Urothelium cell line (cell line): ENCODE measurements at regions not wholly inside any gene's neighbourhood (a gene's known extent, or its start where the extent isn't known, plus 50 kb on each side); places are given as distances from the start of the nearest gene placed in this dataset.

ENCODE experiments used
- DNase-seq: peaks from one replicate; pipeline ENCODE4 v3.0.0; 2011; ENCODE audit warnings: low spot score, mixed read lengths
- FAIRE-seq: peaks from 2 replicates; lab custom pipeline; 2011; peaks lifted over from hg19 to GRCh38; lab: Jason Lieb, UNC

DNA sequence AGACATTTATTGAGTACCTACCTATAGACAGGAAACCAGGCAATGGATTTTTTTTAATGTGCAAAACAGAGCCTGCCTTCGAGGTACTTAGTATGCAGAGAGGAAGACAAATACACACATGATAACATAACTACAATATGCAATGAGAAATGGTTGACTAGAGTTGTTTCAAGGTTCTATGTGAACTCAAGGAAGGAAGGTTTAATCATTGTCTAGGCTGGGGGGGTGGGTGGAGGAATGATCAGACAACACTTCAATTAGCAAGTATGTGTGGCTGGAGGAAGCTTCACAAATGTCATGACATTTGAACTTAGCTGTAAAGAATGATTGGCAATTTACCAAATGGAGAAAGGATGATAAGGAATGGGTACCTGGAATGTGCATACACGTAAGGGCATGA lies 985.3 kb downstream of the FLRT2 start:
- DNase-seq: no peak
- no peak for FAIRE-seq

DNA sequence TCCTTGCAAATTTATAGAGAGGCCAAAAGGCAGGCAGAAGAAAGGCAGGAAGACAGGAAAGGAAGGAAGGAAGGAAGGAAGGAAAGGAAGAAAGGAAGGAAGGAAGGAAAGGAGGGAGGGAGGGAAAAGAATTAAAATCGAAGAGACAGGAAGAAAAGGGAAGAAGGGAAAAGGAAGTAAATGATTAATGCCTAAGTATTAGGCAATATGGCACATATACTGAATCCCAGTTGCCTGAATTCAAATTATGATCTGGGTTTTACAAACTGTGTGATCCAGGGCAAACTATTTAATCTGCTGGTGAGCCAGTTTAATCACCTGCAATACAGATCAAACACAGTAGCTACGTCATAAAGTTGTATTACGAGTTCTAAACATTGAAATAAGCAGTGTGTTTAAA lies 983.6 kb downstream of the FLRT2 start:
- DNase-seq: no peak
- FAIRE-seq: no peak

DNA sequence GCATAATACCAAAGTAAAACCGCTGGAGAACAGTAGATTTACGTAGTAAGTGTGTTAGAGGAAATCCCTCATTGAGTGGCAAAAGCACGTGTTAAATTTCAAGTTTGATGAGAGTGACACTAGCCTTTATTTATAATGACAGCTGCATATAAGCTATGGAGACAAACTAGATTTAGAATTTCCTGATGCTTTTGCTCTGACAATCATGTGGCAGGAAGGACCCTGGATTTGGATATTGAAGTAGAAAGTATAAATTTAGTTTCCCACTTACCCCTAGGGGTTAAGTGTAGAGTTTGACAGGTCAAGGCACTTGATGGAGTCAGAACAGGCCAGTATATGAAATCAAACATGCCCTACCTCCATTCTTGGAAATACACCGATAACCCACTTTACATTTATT lies 983.1 kb downstream of the FLRT2 start:
- FAIRE-seq (no peak), DNase-seq (no peak)

DNA sequence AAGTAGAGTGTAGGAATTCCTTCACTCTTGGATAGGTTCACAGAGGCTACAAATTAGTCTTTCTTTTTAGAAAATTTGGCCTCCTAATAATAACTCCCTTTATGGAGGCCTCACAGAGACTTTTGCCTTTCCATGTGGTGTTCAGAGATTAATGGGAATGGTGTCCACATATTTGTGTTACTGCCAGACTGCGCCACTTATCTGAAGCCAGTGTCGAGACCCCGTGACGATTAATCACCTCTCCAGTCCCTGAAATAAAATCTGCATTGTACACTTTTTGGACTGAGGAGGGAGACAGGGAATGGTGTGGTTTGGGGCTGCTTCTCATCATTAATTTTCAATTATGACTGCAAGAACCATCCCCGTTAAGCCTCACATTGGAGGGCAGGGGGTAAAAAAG lies 980.5 kb downstream of the FLRT2 start:
- FAIRE-seq (no peak), DNase-seq (no peak)

DNA sequence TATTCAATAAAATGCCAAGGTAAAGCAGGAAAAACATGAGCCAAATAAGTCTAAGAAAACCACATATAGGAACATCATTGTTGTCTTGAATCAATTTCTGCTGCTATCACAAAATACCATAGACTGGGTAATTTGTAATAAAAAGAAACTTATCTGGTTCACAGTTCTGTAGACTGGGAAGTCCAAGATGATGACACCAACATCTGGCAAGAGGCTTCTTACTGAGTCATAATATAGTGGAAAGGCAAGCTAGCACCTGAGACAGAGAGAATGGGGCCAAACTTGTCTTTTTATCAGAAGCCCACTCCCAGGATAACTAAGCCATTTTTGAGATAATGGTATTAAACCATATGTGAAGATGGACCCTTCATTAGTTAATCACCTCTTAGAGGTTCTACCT lies 975.9 kb downstream of the FLRT2 start:
- DNase-seq: no peak
- FAIRE-seq: no peak

DNA sequence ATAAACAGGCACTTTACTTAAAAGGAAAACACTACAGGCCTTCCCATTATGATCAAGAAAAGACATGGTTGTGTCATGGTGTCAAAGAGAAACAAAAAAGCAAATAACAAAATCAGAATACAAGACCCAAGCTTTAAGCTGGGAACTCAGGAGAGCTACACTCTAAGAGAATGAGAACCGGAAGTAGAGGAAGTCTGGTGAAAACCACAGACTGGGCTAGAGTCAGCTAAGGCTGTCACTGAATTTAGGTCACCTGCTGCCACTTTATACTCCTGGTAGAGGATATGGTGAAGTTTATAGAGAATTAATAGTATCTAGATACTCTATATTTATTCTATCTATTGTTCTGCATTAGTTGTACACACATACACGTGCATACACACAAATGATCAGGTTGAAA lies 971.7 kb downstream of the FLRT2 start:
- FAIRE-seq (no peak), DNase-seq (no peak)

DNA sequence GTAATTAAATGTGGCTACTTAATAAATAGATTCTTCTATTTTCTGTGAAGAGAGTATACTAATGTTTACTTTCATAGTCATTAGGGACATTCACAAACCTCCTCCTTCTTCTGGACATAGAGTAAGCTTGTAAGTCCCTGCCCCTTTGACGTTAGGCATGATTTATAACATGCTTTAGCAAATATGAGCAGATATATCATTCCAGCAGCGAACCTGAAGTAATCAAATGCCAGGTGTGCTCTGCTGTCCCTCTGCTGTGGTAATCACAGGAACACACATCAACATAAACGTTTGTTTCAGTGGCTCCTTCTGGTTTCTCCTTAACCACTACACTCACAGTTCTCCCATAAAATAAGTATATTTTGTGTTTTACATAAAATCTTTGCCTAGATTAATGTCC lies 961.8 kb downstream of the FLRT2 start:
- DNase-seq (no peak), FAIRE-seq (no peak)

DNA sequence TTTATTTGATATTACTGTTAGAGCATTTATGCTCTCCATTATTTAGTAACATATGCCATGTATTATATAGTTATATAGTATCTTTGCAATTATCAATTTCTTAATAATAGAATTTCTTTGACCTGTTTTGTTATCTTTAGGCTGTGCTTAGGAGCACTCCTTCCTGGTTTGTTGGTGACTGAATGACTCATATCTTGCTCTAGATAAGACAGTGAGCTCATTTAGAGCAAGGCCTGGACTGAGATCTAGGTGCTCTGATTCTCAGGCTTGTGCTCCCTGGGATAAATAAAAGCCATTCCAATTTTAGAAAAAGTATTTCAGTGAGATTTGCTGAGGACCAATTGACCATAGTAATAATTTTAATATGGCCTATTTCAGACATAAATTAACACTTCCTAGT lies 951.2 kb downstream of the FLRT2 start:
- DNase-seq (peak; percentile 14), FAIRE-seq (no peak)

DNA sequence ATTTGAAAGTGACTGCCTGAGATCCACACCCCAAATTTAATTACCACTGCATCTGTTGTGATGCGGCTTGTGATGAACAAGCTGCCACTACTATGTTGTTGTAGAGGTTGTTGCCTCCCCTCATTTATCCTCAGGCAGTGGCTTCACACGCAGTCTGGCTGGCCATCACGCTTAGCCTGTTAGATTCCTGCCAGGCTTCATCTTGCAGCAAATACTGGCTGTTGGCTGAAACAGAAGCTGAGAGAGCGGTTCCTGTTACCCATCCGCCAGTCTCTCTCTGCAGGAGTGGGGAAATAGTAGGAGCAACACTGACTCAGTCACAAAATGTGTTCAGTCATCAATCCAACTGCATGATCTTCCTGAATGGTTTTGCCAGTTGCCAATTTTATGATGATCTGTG lies 934.4 kb downstream of the FLRT2 start:
- DNase-seq (no peak), FAIRE-seq (no peak)

DNA sequence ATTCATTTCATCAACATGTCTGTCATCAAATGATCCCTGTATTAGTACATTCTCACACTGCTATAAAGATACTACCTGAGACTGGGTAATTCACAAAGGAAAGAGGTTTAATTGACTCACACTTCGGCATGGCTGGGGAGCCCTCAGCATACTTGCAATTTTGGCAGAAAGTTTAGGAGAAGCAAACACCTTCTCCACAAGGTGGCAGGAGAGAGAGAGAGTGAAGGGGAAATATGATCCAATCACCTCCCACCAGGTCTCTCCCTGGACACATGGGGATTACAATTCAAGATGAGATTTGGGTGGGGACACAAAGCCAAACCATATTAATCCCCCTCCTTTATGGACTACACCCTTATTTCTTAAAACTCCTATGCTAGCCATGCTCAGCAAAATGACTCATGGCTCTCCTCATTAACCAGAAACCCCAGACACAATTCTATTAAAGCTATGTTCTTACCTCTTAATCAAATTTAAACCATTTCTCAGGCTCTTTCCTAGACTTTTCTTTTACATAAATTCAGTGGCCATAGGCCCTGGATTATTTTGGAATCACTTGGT lies 932.3 kb downstream of the FLRT2 start:
- FAIRE-seq: no peak
- DNase-seq: no peak

DNA sequence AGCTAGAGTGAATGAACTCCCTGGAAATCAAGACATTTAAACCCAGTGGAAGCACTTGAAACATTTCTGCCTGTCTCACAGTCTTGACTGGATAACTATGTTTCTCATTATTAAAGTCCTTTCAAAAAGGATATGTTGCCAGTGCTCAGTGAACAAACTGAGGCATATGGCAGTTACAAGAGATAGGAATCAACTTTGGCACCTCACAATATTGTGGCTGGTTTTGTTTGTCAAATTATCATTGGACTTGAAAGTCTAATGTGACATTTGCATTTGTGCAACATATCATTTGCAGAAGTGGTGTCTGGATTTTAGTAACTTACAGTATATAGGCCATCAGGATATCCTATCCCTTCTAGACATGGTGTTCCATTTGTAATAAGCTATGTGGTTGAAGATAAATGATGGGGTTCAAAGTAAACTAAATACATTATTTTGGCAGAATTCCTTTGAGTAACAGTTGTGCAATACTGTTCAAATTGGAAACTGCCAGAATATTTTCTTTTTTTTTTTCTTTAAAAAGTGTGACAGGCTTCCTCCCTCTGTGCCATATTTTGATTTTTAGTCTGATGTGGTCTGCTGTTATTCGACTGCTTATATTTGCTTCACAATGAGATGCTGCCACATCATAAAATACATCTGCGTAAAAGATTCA lies 927.7 kb downstream of the FLRT2 start:
- FAIRE-seq: no peak
- no peak for DNase-seq

DNA sequence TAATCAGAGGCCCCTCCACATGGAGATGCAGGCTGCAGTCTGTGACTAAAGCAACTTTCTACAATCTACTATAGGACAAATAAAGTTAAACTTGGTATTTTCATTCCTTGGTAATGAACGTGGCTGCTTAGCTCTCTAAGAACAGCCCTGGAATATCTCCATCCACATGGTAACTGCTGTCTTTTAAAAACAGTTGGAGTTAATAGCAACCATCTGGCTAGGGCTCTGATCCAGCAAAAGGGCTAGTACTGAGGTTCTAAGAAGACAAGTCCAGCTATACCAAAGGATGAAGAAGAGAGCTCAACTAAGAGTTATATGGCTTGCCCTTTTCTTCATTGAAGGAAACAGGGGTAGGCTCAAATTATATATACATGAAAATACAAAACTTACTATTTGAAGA lies 920.1 kb downstream of the FLRT2 start:
- FAIRE-seq: no peak
- no peak for DNase-seq

DNA sequence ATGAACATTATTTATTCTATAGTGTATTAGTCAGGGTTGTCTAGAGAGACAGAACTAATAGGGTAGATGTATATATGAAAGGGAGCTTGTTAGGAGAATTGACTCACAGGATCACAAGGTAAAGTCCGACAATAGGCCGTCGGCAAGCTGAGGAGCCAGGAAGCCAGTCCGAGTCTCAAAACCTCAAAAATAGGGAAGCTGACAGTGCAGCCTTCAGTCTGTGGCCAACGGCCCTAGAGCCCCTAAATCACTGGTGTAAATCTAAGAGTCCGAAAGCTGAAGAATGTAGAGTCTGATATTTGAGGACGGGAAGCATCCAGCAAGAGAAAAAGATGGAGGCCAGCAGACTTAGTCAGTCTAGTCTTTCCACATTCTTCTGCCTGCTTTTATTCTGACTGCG lies 912.2 kb downstream of the FLRT2 start:
- FAIRE-seq: no peak
- DNase-seq: no peak

DNA sequence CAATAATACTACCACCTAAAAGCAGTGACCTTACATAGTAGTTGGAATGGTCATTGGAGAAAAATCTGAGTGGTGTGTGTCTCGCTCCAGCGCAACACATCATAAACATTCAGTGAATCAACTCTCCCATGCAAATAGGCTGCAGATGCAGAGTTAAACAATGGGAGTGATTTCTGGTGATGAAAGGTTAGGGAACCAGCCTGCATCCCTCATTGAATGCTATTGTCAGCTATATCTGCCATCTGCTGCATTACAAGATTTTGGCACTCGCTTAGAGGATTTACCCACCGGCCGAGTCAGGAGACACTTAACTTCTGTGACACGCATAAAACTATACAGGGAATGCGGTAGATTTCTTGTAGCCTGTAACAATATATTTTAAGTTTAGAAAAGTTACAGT lies 900.9 kb downstream of the FLRT2 start:
- FAIRE-seq (no peak), DNase-seq (no peak)

DNA sequence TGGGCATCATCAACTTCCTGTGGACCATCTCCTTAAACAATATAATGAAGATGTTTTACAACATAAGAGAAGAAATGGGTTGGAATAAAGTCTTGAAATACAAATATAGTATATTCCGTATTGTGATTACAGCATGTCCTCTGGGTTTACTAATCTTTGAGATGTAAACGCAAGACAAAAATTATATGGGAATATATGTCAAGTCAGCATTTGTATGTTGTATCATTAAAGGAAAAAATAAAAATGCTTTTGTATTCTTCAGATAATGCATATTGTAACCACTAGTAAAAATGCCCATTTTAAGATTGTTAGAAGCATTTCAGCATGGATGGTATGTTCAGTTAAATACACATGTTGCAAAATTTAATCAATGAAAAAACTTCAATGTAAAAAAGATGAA lies 893.3 kb downstream of the FLRT2 start:
- no peak for FAIRE-seq

DNA sequence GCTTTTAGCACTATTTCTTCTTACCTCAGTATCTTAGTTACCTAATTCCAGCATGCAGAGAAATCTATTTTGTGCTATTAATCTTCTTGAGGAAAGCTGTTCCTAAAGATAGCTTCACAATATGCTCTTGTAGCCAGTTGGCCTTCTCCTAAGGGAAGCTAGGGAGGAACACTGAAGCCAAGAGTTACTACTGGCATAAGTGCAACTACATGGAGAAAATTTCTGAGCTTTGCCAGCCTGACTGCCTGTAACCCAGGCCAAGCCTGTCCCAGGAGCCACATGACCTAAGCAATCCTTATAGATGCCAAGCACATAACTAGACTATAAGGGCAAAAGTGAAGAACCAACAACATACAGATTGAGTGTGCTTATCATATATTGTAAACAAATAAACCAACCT lies 890.2 kb downstream of the FLRT2 start:
- FAIRE-seq (no peak), DNase-seq (no peak)

More for the DNA sequence above, 893.3 kb downstream of the FLRT2 start:
- no peak for DNase-seq

DNA sequence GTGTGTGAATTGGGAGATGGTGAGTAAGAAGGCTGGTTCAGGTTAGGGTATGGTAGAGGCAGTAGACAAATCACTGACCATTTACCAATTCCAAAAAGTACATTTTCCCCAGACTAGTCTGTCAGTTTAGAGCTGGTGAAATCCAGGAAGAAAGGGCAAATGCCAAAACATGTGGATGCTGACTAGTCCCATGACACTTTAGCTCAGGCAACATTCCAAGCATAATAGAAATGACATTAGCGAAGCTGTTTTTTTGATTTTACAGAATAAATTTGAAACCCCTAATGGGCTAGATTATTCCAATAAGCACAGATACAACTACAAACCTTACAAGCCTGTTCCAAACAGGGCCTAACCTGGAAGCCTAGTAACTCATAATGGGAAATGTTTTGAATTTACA lies 884.2 kb downstream of the FLRT2 start:
- no peak for FAIRE-seq
- DNase-seq: no peak

DNA sequence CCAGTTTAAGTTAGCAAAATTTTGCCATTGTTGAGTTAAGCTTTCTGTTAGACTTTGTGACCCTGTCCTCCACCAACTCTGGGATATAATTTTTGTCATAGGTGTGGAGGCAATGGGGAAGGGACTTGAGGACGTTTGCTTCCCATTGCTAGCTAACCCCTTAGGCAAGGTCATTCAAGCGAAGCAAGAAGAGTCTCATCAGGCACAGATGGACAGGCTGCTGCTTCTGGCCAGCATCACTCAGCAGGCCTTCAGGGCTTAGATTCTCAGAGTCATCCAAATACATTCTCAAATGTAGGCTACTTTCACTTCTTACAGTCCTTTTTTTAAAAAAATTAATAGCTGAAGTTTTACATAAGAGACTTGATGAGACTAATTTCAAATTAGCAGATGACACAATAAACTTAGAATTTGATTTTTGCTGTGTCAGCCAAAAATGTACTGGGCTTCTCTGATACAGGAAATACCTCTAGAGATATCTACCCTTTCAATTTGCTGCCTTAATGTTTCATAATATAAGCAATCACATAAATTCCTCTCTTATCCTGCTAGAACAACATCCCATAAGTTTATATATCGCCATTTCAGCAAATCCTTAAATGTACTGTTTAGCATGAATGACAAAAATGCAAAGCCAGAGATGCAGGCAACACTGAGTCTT lies 875.2 kb downstream of the FLRT2 start:
- no peak for DNase-seq
- no peak for FAIRE-seq

DNA sequence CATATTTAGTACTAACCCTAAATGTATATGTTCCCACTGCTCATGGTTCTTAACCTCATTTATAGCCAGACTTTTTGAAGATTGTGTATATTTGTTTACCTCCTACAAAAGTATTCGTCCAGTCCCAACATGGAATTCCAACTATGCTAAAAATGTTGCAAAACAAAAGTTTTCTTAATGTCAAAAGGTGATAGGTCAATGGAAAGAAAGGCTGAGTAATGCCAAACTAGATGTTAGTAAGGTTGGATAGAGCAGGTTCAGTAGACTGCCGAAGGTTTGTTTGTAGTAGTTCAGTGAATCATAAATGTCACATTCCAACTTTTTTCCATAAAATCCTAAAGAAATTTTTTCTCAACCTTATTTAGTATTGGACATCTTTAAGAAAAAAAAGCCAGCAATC lies 874.5 kb downstream of the FLRT2 start:
- FAIRE-seq (no peak), DNase-seq (peak; percentile 13)

DNA sequence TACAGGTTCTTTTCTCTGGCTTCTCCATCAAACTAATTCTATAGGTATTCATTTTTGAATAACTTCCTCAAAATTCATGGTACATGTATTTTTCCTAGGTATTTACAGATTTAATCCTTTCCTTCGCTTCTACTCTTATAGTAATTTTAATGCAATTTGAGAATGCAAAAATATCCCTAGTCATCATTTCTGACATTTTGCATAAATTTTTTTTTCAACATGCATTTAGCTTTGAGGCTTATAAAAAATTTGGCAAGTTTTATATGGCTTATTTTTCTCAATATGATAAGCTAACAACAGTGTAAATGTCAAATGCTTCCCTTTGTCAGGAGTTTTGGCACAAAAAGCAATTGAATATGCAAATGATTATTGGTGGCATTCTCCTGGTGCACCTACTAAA lies 872.6 kb downstream of the FLRT2 start:
- FAIRE-seq (no peak), DNase-seq (no peak)

DNA sequence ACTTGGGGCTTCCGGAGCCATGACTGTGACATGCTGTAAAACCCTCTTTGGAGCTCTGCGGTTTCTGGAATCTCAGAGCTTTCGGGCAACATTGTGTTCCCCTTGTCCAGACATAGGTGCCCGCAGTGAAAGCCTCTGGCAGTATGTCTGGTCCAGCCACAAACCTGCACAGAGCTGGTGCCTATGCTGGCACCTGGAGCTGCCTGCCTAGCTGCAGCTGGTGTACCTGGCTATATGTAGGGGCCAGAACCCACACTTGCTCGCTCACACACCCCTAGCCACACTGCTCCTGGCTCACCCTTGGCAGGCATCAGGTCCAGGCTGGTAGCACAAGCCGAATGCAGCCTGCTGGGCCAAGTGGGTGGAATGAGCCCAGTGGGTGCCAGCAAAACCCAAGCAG lies 861.1 kb downstream of the FLRT2 start:
- no peak for FAIRE-seq
- no peak for DNase-seq

DNA sequence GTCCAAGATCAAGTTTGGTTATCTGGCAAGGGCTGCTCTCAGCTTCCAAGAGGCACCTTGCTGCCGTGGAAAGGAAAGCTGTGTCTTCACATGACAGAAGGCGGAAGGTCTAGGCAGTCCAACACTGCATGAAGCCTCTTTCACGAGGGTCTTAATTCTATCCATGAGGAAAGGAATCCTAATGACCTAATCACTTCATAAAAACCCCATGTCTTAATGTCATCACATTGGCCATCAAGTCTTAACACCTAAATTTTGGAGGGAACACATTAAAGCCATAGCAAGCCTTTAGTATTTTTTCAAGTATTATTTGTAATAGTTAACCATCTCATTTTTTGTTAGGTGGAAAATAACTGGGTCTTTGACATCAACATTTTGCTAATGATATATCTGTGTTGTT lies 858.3 kb downstream of the FLRT2 start:
- DNase-seq (no peak), FAIRE-seq (no peak)

DNA sequence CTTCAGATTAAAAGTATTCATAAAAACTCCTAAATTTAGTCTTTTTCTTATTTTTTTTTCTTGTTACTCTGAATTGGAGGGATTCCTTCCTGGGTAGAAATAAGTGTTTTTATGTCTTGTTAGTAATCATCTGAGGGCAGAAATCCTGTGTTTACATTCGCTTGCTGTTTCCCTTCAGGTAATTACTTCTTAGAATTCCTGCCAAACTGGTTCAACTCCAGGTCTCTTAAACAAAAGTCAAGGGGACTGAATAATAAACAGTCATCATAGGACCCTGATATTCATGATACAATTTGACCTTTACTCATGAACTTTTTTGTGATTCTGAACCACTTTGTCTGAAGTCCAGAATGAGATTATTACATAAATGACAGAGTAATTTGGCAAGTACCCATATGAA lies 843.9 kb downstream of the FLRT2 start:
- FAIRE-seq (no peak), DNase-seq (no peak)
